ENCODE measurements at regions not wholly inside any gene's neighbourhood (a gene's known extent, or its start where the extent isn't known, plus 50 kb on each side); places are given as distances from the start of the nearest gene placed in this dataset.
"Not testable (repeated sequence)": the region's sequence is repeated elsewhere in the genome, so short reads cannot be mapped to it uniquely, and the experiment has no call there.

GRCh38 chr14:44873536-44873935 is 88.2 kb downstream of the KLHL28 start:
- no peaks in the 10 kb centered on the region for H3K27me3 ChIP-seq
- H3K4me1 ChIP-seq = no peaks in the 10 kb centered on the region
- H3K4me3 ChIP-seq = no peak overlapping the region
- TF ChIP-seq Cebpa-rat (IDR thresholded peaks at IDR 0.05) = no peak
- no peaks in the 10 kb centered on the region for H3K36me3 ChIP-seq
- H3K9ac ChIP-seq = no peak overlapping the region
- peaks cover 6% of the 10 kb centered on the region; the same call in 1 of the 2 replicates for H3K9me3 ChIP-seq
- H3K27ac ChIP-seq = no peak overlapping the region
- H3K4me2 ChIP-seq = no peak overlapping the region
- no peaks in the 10 kb centered on the region for H4K20me1 ChIP-seq

- Histone ChIP-seq H3K9ac (no peak overlapping the region), H3K27ac (no peak overlapping the region), H3K4me2 (no peak overlapping the region), H3K27me3 (no peaks in the 10 kb centered on the region), H3K4me3 (no peak overlapping the region), H3K36me3 (no peaks in the 10 kb centered on the region), H3K9me3 (peaks cover 6% of the 10 kb centered on the region; the same call in 1 of the 2 replicates), H4K20me1 (no peaks in the 10 kb centered on the region), H3K4me1 (peaks cover 6% of the 10 kb centered on the region; the same call in 1 of the 2 replicates)
- TF ChIP-seq Cebpa-rat (IDR thresholded peaks at IDR 0.05) = no peak
Measured at GRCh38 chr14:44866770-44867169, 95.0 kb downstream of the KLHL28 start.

GRCh38 chr14:44866322-44866721 is 95.4 kb downstream of the KLHL28 start:
- Histone ChIP-seq H3K27ac (no peak overlapping the region), H3K9ac (no peak overlapping the region), H3K4me3 (no peak overlapping the region), H3K9me3 (peaks cover 6% of the 10 kb centered on the region; the same call in 1 of the 2 replicates), H3K4me2 (no peak overlapping the region), H3K36me3 (no peaks in the 10 kb centered on the region), H3K4me1 (peaks cover 9% of the 10 kb centered on the region; the same call in 1 of the 2 replicates), H4K20me1 (no peaks in the 10 kb centered on the region), H3K27me3 (no peaks in the 10 kb centered on the region)
- TF ChIP-seq Cebpa-rat (IDR thresholded peaks at IDR 0.05) = no peak

- Histone ChIP-seq H3K4me1 (peaks cover 9% of the 10 kb centered on the region; the same call in 1 of the 2 replicates), H3K27me3 (no peaks in the 10 kb centered on the region), H3K9me3 (no peaks in the 10 kb centered on the region), H3K4me2 (no peak overlapping the region), H3K27ac (no peak overlapping the region), H4K20me1 (no peaks in the 10 kb centered on the region), H3K36me3 (no peaks in the 10 kb centered on the region), H3K9ac (no peak overlapping the region), H3K4me3 (no peak overlapping the region)
- no peak for TF ChIP-seq Cebpa-rat (IDR thresholded peaks at IDR 0.05)
Measured at GRCh38 chr14:44863271-44863670, 98.5 kb downstream of the KLHL28 start.

GRCh38 chr14:44854114-44854513 is 107.6 kb downstream of the KLHL28 start:
- Histone ChIP-seq H3K27ac (no peak overlapping the region), H3K27me3 (no peaks in the 10 kb centered on the region), H3K9ac (no peak overlapping the region), H4K20me1 (no peaks in the 10 kb centered on the region), H3K36me3 (no peaks in the 10 kb centered on the region), H3K9me3 (no peaks in the 10 kb centered on the region), H3K4me2 (no peak overlapping the region), H3K4me3 (no peak overlapping the region), H3K4me1 (no peaks in the 10 kb centered on the region)
- no peak for TF ChIP-seq Cebpa-rat (IDR thresholded peaks at IDR 0.05)

- no peak overlapping the region for H3K9ac ChIP-seq
- TF ChIP-seq Cebpa-rat (IDR thresholded peaks at IDR 0.05) = no peak
- H3K27me3 ChIP-seq = no peaks in the 10 kb centered on the region
Measured at GRCh38 chr14:44847526-44848309, 114.0 kb downstream of the KLHL28 start.

GRCh38 chr14:44846232-44846824 is 115.4 kb downstream of the KLHL28 start:
- no peak overlapping the region for H3K27ac ChIP-seq
- TF ChIP-seq Cebpa-rat (IDR thresholded peaks at IDR 0.05) = no peak
- H3K4me2 ChIP-seq = no peak overlapping the region
- H3K9me3 ChIP-seq = no peaks in the 10 kb centered on the region
- H4K20me1 ChIP-seq = no peaks in the 10 kb centered on the region
- no peak overlapping the region for H3K9ac ChIP-seq
- no peaks in the 10 kb centered on the region for H3K4me1 ChIP-seq
- H3K4me3 ChIP-seq = no peak overlapping the region
- no peaks in the 10 kb centered on the region for H3K36me3 ChIP-seq
- H3K27me3 ChIP-seq = no peaks in the 10 kb centered on the region

More at GRCh38 chr14:44847526-44848309, 114.0 kb downstream of the KLHL28 start:
- Histone ChIP-seq H3K4me3 (no peak overlapping the region), H3K36me3 (no peaks in the 10 kb centered on the region), H3K4me1 (no peaks in the 10 kb centered on the region), H3K9me3 (no peaks in the 10 kb centered on the region), H3K4me2 (no peak overlapping the region), H3K27ac (no peak overlapping the region), H4K20me1 (no peaks in the 10 kb centered on the region)

- not testable (repeated sequence) for H3K9ac ChIP-seq, H4K20me1 ChIP-seq, H3K4me1 ChIP-seq, H3K4me3 ChIP-seq, H3K36me3 ChIP-seq, H3K27me3 ChIP-seq, H3K4me2 ChIP-seq, H3K27ac ChIP-seq, H3K9me3 ChIP-seq
Measured at GRCh38 chr14:44835928-44836327, 125.8 kb downstream of the KLHL28 start.

- Histone ChIP-seq H3K27me3 (no peaks in the 10 kb centered on the region), H3K27ac (no peak overlapping the region), H3K4me2 (no peak overlapping the region), H3K9ac (no peak overlapping the region), H3K9me3 (no peaks in the 10 kb centered on the region), H3K4me3 (no peak overlapping the region), H3K4me1 (no peaks in the 10 kb centered on the region), H4K20me1 (no peaks in the 10 kb centered on the region), H3K36me3 (no peaks in the 10 kb centered on the region)
- no peak for TF ChIP-seq Cebpa-rat (IDR thresholded peaks at IDR 0.05)
Measured at GRCh38 chr14:44833376-44834060, 128.2 kb downstream of the KLHL28 start.

GRCh38 chr14:44830371-44830770 is 131.4 kb downstream of the KLHL28 start:
- Histone ChIP-seq H3K4me3 (no peak overlapping the region), H3K27me3 (no peaks in the 10 kb centered on the region), H4K20me1 (no peaks in the 10 kb centered on the region), H3K4me2 (no peak overlapping the region), H3K27ac (no peak overlapping the region), H3K4me1 (no peaks in the 10 kb centered on the region), H3K9ac (no peak overlapping the region), H3K36me3 (no peaks in the 10 kb centered on the region), H3K9me3 (no peaks in the 10 kb centered on the region)
- TF ChIP-seq Cebpa-rat (IDR thresholded peaks at IDR 0.05) = no peak

Measured in BLaER1 (cell line).